ENCODE measurements at regions not wholly inside any gene's neighbourhood (a gene's known extent, or its start where the extent isn't known, plus 50 kb on each side); places are given as distances from the start of the nearest gene placed in this dataset.
"Not testable (repeated sequence)": the region's sequence is repeated elsewhere in the genome, so short reads cannot be mapped to it uniquely, and the experiment has no call there.

- no peak for DNase-seq
These were observed 322.1 kb downstream of the ARL4A start for GRCh38 chr7:13009517-13009916.

- DNase-seq = no peak
These were observed 326.6 kb downstream of the ARL4A start for GRCh38 chr7:13014011-13014410.

DNA sequence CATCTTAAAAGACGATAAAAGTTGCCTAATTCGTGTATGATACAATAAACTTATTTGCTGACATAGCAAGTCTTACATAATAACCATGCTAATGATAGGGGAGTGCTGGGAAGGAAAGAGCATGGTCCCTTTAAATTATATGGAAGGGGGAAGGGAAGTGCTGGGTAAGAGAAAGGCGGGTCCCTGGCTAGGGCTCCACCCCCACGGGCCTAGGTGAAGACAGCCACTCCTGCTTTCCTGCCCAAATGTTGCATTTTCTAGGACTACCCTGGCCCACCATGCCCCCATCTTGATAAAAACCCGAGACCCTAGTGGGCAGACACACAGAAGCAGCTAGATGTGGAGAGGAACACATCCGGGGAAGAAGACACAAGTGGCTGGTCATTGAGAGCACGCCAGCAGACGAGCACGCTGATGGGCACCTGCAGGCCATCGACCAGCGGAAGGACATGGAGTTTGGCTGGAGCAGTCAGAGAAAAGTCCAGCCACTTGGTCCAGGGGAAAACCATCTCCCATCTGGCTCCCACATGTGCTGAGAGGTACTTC is 328.7 kb downstream of the ARL4A start:
- no peak for DNase-seq

- no peak for DNase-seq
These were observed 329.3 kb downstream of the ARL4A start for GRCh38 chr7:13016592-13017332.

- DNase-seq = no peak
These were observed 330.0 kb downstream of the ARL4A start for GRCh38 chr7:13017333-13017857.

- DNase-seq = no peak
These were observed 330.4 kb downstream of the ARL4A start for GRCh38 chr7:13017881-13018280.

DNA sequence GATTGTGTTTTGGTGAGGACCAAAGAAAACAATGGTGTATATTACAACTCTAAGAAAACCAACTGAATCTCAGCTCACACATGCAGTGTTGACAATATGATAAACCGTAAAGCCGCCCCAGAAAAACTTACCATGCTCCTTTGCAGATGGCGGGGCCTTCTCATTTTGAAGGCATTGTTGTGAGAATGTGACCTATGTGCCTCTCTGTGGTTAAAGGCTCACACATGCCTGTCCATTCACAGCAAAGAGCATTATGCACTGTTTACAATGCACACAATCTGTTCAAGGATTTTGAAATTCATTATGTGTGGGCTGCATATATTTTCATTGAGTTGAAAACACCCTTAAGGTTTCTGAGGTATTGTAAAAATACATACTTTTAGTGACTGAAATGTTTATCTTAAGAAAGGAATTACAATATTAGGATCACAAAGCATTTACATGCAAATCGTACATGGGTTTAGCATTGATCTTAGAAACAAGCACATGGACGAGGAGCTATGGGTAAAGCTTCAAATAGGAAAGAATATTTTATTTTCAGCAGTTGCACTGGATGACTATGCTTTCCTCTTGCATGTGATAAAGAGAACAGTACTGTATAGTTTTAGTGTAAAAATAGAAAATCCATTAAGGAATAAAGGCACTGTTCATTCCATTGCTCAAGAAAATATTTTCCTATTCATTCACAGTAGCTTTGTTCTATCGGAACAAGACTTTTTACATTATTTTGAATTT is 334.3 kb downstream of the ARL4A start:
- DNase-seq = no peak

GRCh38 chr7:13024121-13024674 is 336.8 kb downstream of the ARL4A start:
- DNase-seq = no peak

GRCh38 chr7:13025043-13025442 is 337.6 kb downstream of the ARL4A start:
- DNase-seq = not testable (repeated sequence)

GRCh38 chr7:13027321-13027720 is 339.9 kb downstream of the ARL4A start:
- DNase-seq = no peak

DNA sequence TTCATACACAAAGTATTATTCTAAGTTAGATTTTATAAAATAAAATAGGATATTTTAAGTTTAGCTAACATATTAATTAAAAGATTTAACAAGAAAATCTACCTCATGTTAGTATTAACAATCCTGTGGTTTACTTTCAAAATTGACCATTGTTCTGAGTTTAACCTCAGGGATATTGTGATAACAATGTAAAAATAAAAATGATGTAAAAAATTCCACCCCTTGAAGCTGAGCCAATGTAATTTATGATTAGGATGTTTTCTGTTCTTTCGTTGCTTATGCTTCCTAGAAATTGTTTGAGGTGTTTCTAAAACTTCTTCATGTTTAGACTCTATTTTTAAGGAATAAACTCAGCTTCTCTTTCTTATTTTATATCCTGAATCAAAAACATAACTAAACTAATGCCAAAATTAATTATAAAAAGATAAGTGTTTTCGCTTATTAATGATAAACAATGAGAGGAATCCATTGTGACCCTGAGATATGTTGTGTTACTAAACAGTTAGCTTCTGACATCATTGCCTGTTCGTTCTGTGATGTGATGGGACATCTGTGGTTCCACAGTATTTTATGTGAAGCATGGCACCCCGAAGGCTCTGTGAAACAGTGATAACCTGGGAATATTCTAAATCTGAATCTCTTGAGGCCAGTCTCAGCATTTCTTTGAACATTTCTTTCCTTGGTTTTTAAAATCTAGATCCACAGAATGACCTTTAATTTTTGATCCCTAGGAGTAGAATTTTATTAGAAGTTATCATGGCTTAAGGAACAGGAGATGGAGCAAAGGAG is 340.8 kb downstream of the ARL4A start:
- DNase-seq = no peak

DNA sequence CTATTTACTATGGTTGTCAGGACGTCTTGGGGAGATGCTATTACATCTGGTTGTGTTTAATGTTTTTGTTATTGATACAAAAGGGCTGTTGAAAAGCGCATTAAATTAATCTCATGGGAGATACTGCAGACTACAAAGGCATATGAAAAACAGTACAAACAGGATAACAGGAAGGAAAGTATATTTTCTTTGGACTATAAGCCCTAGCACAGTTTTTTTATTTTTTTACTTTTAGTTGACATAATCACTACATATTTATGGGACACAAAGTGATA is 341.3 kb downstream of the ARL4A start:
- DNase-seq = no peak

DNA sequence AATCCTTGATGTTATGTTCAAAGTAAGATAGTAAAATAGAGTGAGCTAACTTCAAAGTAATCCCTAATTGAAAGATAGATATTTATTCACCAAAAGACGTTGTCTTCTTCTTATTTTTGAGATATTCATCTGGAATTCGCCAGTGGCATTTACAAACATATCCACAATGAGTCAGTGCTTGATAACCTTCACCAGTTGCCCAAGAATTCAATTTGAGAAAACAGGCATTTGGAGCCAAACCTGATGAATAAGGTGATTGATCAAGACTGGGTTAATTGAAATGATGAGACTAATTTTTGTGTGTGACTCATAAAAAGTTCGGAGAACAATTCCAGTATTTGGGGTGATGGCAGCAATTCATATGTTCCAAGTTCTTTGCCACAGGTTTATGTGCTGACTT is 344.0 kb downstream of the ARL4A start:
- no peak for DNase-seq

DNA sequence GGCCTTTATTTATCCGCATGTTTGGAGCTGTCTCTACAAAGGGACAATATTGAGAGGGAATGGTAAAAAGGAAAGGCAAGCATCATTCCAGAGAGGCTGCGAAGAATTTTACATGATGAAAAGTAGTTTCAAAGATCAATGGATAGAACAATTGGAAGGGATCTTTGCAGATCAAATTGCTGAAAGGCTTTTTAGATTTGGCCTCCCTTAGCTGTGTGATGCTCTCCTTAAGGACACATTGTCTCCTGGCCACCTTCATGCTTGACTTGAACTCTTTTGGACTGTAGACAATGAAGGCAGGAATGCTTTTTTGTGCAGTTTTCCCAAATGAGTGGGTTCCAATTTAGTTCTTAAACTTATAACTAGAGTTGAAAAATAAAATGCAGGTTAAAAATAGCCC is 344.7 kb downstream of the ARL4A start:
- DNase-seq = no peak

DNA sequence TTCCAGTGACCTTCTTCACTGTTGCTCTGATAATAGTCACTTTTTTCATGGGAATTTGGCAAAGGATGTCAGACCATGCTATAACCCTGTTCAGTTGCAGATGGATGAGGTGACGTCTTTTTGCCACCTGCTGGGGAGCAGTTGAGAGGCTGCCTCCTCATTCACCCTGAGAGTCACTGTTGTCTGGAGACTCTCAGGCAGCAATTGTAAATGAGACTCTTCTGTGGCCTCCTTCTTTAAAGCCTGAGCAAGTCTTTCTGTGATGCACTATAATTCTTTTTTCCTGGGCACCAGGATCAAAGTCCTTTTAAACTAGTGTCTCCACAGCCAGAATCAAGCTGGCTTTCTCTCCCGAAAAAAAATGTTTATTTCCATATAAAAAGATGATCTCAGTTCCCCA is 345.1 kb downstream of the ARL4A start:
- no peak for DNase-seq

GRCh38 chr7:13034693-13035092 is 347.3 kb downstream of the ARL4A start:
- DNase-seq = no peak

GRCh38 chr7:13035233-13035632 is 347.8 kb downstream of the ARL4A start:
- DNase-seq = no peak

- DNase-seq = no peak
These were observed 348.9 kb downstream of the ARL4A start for GRCh38 chr7:13036256-13036780.

GRCh38 chr7:13037216-13037615 is 349.8 kb downstream of the ARL4A start:
- DNase-seq = no peak

DNA sequence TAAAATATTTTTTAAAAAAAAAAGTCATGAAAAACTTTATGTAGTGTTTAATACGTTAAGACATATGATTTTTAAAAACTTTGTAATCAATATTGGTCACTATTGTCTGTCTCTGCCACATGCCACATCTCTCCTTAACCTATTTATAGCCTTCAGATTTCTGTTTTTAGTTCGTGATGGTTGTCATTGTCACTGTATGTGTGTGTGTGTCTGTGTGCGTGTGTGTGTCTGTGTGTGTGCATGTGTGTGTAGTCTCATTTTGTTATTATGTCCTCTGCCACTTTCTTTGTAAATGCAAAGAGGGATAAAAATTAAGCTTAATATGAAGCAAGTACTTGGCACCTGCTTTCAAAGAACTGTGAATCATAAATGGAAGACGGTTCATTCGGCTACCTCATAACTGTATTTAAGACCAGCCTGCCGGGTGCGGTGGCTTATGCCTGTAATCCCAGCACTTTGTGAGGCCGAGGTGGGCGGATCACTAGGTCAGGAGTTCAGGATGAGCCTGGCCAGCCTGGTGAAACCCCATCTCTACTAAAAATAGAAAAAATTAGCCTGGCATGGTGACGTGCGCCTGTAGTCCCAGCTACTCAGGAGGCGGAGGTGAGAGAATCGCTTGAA is 354.0 kb downstream of the ARL4A start:
- no peak for DNase-seq

GRCh38 chr7:13042605-13043236 is 355.3 kb downstream of the ARL4A start:
- DNase-seq = no peak

- DNase-seq = no peak
These were observed 356.9 kb downstream of the ARL4A start for GRCh38 chr7:13044309-13044708.
